SK-N-SH treated with all-trans-retinoic acid at 6 μM for 48 hours (cell line): ENCODE measurements at regions not wholly inside any gene's neighbourhood (a gene's known extent, or its start where the extent isn't known, plus 50 kb on each side); places are given as distances from the start of the nearest gene placed in this dataset.

Source experiments
- CSRNP3 ChIP-seq: fragments of 250-450 bp; sonication (Bioruptor Pico); IDR thresholded peaks from 2 replicates; pipeline ENCODE4 v1.5.1; 2021; ENCODE audit warnings: mild to moderate bottlenecking, moderate library complexity
- GLIS3 ChIP-seq: fragments of 250-450 bp; sonication (Bioruptor Pico); IDR thresholded peaks from 2 replicates; pipeline ENCODE4 v1.5.0; 2020; ENCODE audit warnings: mild to moderate bottlenecking, moderate library complexity
- OSR1 ChIP-seq: fragments of 250-450 bp; sonication (Bioruptor Pico); IDR thresholded peaks from 2 replicates; pipeline ENCODE4 v1.8.0; 2022; ENCODE audit warnings: moderate library complexity, mild to moderate bottlenecking, inconsistent platforms
- PATZ1 ChIP-seq: fragments of 250-450 bp; sonication (Bioruptor Pico); IDR thresholded peaks from 2 replicates; pipeline ENCODE4 v1.8.0; 2020; ENCODE audit warnings: mild to moderate bottlenecking, moderate library complexity, borderline replicate concordance
- PPARA ChIP-seq: fragments of 250-450 bp; sonication (Bioruptor Pico); IDR thresholded peaks from 2 replicates; pipeline ENCODE4 v1.5.0; 2020; ENCODE audit warnings: mild to moderate bottlenecking, borderline replicate concordance
- RARB ChIP-seq: fragments of 250-450 bp; sonication (Bioruptor Pico); IDR thresholded peaks from 2 replicates; pipeline ENCODE4 v1.8.0; 2021; ENCODE audit warnings: mild to moderate bottlenecking, moderate library complexity
- TCF4 ChIP-seq: fragments of 250-450 bp; sonication (Bioruptor Pico); IDR thresholded peaks from 2 replicates; pipeline ENCODE4 v1.8.0; 2021; ENCODE audit warnings: mild to moderate bottlenecking, moderate library complexity, borderline replicate concordance
- ZFP3 ChIP-seq: fragments of 250-450 bp; sonication (Bioruptor Pico); IDR thresholded peaks from 2 replicates; pipeline ENCODE4 v1.5.0; 2020; ENCODE audit warnings: mild to moderate bottlenecking, moderate library complexity
- ZNF70 ChIP-seq: fragments of 450-650 bp; formaldehyde crosslinking; IDR thresholded peaks from 2 replicates; pipeline ENCODE4 v1.5.0; 2020; ENCODE audit warnings: mild to moderate bottlenecking, moderate library complexity
- TF ChIP-seq, protein P1 (sequence below): fragments of 250-450 bp; sonication (Bioruptor Pico); IDR thresholded peaks from 2 replicates; pipeline ENCODE4 v1.5.1; 2020; ENCODE audit warnings: low read depth, mild to moderate bottlenecking, moderate library complexity

- TF ChIP-seq, protein P1, sequence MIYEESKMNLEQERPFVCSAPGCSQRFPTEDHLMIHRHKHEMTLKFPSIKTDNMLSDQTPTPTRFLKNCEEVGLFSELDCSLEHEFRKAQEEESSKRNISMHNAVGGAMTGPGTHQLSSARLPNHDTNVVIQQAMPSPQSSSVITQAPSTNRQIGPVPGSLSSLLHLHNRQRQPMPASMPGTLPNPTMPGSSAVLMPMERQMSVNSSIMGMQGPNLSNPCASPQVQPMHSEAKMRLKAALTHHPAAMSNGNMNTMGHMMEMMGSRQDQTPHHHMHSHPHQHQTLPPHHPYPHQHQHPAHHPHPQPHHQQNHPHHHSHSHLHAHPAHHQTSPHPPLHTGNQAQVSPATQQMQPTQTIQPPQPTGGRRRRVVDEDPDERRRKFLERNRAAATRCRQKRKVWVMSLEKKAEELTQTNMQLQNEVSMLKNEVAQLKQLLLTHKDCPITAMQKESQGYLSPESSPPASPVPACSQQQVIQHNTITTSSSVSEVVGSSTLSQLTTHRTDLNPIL (CRISPR knock-in tag): no peak
- TF ChIP-seq PATZ1 (CRISPR knock-in tag) (no peak), RARB (CRISPR knock-in tag) (no peak), CSRNP3 (CRISPR knock-in tag) (no peak), ZFP3 (CRISPR knock-in tag) (no peak), OSR1 (CRISPR knock-in tag) (no peak), PPARA (CRISPR knock-in tag) (no peak), TCF4 (CRISPR knock-in tag) (no peak), GLIS3 (no peak), ZNF70 (no peak)
Measured at GRCh38 chr2:163319006-163319405, 416.8 kb downstream of the FIGN start.
